ENCODE measurements at regions not wholly inside any gene's neighbourhood (a gene's known extent, or its start where the extent isn't known, plus 50 kb on each side); places are given as distances from the start of the nearest gene placed in this dataset.
A peak's percentile ranks its signal among the peaks of the same experiment; 100 is the strongest.

DNA sequence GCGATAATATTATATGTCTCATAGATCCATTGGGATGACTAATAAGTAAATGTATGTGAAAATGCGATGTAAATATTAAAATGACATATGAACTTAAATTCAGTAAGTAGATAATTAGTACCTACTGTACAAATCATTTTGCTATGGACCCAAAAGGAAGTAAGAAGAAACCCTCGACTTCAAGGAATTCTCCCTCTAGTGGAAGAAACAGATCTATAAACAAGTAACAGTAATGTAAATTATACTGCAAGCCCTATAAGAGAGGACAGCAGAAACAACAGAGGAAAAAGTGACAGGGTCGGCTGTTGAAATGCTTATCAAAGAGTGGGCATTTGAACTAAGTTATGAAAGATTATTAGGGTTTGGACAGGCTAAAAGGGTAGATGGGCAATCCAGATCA is 320.3 kb downstream of the DMAC1 start:
- TF ChIP-seq, protein P1, sequence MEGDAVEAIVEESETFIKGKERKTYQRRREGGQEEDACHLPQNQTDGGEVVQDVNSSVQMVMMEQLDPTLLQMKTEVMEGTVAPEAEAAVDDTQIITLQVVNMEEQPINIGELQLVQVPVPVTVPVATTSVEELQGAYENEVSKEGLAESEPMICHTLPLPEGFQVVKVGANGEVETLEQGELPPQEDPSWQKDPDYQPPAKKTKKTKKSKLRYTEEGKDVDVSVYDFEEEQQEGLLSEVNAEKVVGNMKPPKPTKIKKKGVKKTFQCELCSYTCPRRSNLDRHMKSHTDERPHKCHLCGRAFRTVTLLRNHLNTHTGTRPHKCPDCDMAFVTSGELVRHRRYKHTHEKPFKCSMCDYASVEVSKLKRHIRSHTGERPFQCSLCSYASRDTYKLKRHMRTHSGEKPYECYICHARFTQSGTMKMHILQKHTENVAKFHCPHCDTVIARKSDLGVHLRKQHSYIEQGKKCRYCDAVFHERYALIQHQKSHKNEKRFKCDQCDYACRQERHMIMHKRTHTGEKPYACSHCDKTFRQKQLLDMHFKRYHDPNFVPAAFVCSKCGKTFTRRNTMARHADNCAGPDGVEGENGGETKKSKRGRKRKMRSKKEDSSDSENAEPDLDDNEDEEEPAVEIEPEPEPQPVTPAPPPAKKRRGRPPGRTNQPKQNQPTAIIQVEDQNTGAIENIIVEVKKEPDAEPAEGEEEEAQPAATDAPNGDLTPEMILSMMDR (IDR thresholded peaks at IDR 0.05; ENCODE audit: low read length), result peak; percentile 4; the same call in 1 of the 2 replicates
- no peak for TF ChIP-seq EZH2 (IDR thresholded peaks at IDR 0.05; ENCODE audit: borderline replicate concordance, low read length)
